Ovary (tissue), 7 donors: ENCODE measurements at regions not wholly inside any gene's neighbourhood (a gene's known extent, or its start where the extent isn't known, plus 50 kb on each side); places are given as distances from the start of the nearest gene placed in this dataset.

Experiments
- DNase-seq, 5 donors: peaks; one replicate each; pipeline ENCODE4 v3.0.0-alpha.2; 2019 to 2020
- H3K27ac ChIP-seq, 2 donors: fragments of 200-600 bp; one replicate each; pipeline versions ENCODE4 v1.5.1 to v1.8.0; 2019 to 2022
- H3K27me3 ChIP-seq: fragments of 200-600 bp; one replicate; pipeline ENCODE4 v1.8.0; 2022
- H3K36me3 ChIP-seq: fragments of 200-600 bp; sonication (generic); one replicate; pipeline ENCODE4 v1.5.1; 2019
- H3K4me1 ChIP-seq: one replicate; pipeline ENCODE4 v1.8.1; 2013; ENCODE audit warnings: mild to moderate bottlenecking, moderate library complexity; ENCODE audit not compliant: insufficient read depth
- H3K4me3 ChIP-seq: fragments of 200-600 bp; sonication (generic); one replicate; pipeline ENCODE4 v1.5.1; 2017
- H3K9me3 ChIP-seq, 2 donors: fragments of 200-600 bp in 1 of 2; sonication (generic) in 1 of 2; one replicate each; pipeline versions ENCODE4 v1.5.1 to v1.8.1; 2013 to 2019; ENCODE audit warnings: mild to moderate bottlenecking in 1 of 2, moderate library complexity in 1 of 2
- CTCF ChIP-seq, 3 donors: fragments of 450-650 bp in 2 of 3; fragments of 200-600 bp in 1 of 3; IDR thresholded peaks; one replicate each; pipeline versions ENCODE4 v1.5.1 to v1.8.0; 2016 to 2022; ENCODE audit warnings: antibody characterized with exemption in 3 of 3, mild to moderate bottlenecking in 1 of 3
- EP300 ChIP-seq: sonication (generic); formaldehyde crosslinking; IDR thresholded peaks from one replicate; pipeline ENCODE4 v1.6.1; 2017; ENCODE audit warnings: antibody characterized with exemption
- POLR2A ChIP-seq: fragments of 450-650 bp; IDR thresholded peaks from one replicate; pipeline ENCODE4 v1.6.1; 2017; ENCODE audit warnings: antibody characterized with exemption, mild to moderate bottlenecking, moderate library complexity
- WGBS, 3 donors: extraction: QIAGEN DNeasy Blood & Tissue Kit in 1 of 3; methylation state at CpG; one replicate each; pipeline versions ENCODE4 v1.1.5 to v1.1.7; 2013 to 2017; 5-methylcytosine and 5-hydroxymethylcytosine counted together
- intact Hi-C, 4 donors: fragments of 100-400 bp; cut with DNase I; formaldehyde crosslinking; loops; one replicate each; pipeline versions ENCODE4 v1.11.0 to v1.15.1; 2022 to 2023
- donor health status: DM: no; HTN: no; CAD: no; lungs with moderate emphysema.
- donor health status: DM: no; HTN: no; CAD: no.
- donor health status: Bipolar disorder and iron deficiency.
- donor health status: DM: no; HTN: no; CAD: no.
- donor health status: DM: yes; HTN: yes; CAD: no.

GRCh38 chr12:59980476-59980875 lies 384.6 kb downstream of the SLC16A7 start:
- intact Hi-C loops: no loop called here
- Histone ChIP-seq H3K9me3 (no peaks in the 10 kb centered on the region), H3K36me3 (no peaks in the 10 kb centered on the region), H3K27ac (no peak overlapping the region), H3K4me1 (no peaks in the 10 kb centered on the region), H3K4me3 (no peak overlapping the region), H3K27me3 (no peaks in the 10 kb centered on the region)
- TF ChIP-seq CTCF (IDR thresholded peaks at IDR 0.05): no peak
- TF ChIP-seq EP300: no peak
- no peak for TF ChIP-seq POLR2A
- DNase-seq: no peak
- 62 to 70% (median 69%) methylated on average over 1 of the region's 1 CpG for WGBS, 3 donors

- no peak overlapping the region for H3K27ac ChIP-seq
- H3K4me1 ChIP-seq: no peaks in the 10 kb centered on the region
- 79 to 90% (median 85%) methylated on average over 4 of the region's 4 CpGs for WGBS, 3 donors
- no peak for DNase-seq
- intact Hi-C loops: no loop called here
- H3K27me3 ChIP-seq: no peaks in the 10 kb centered on the region
- H3K4me3 ChIP-seq: no peak overlapping the region
- no peaks in the 10 kb centered on the region for H3K9me3 ChIP-seq
- TF ChIP-seq POLR2A (no peak), EP300 (no peak), CTCF (IDR thresholded peaks at IDR 0.05) (no peak)
- no peaks in the 10 kb centered on the region for H3K36me3 ChIP-seq
These were observed 403.5 kb downstream of the SLC16A7 start for GRCh38 chr12:59999291-59999690.

- no peak overlapping the region for H3K4me3 ChIP-seq
- no peak for TF ChIP-seq POLR2A
- TF ChIP-seq EP300: no peak
- no peak for TF ChIP-seq CTCF (IDR thresholded peaks at IDR 0.05)
- intact Hi-C loops: loop anchor here in 1 of 4 donors (5.0 kb wide), 1 partner anchor 53 kb away; no protein-coding TSS in a partner anchor
- no peaks in the 10 kb centered on the region for H3K9me3 ChIP-seq
- no peaks in the 10 kb centered on the region for H3K36me3 ChIP-seq
- H3K27me3 ChIP-seq: no peaks in the 10 kb centered on the region
- H3K27ac ChIP-seq: no peak overlapping the region
- 78 to 83% (median 83%) methylated on average over 1 of the region's 1 CpG for WGBS, 3 donors
- DNase-seq: no peak
- H3K4me1 ChIP-seq: no peaks in the 10 kb centered on the region
These were observed 414.7 kb downstream of the SLC16A7 start for GRCh38 chr12:60010486-60010885.

- H3K4me3 ChIP-seq: no peak overlapping the region
- intact Hi-C loops: loop anchor here in 1 of 4 donors (5.0 kb wide), 1 partner anchor 55 kb away; no protein-coding TSS in a partner anchor
- WGBS, 3 donors: 20 to 37% (median 24%) methylated on average over 1 of the region's 1 CpG
- no peaks in the 10 kb centered on the region for H3K27me3 ChIP-seq
- TF ChIP-seq EP300: no peak
- TF ChIP-seq POLR2A: no peak
- no peak for TF ChIP-seq CTCF (IDR thresholded peaks at IDR 0.05)
- H3K27ac ChIP-seq: no peak overlapping the region
- DNase-seq: no peak
- H3K36me3 ChIP-seq: no peaks in the 10 kb centered on the region
- H3K9me3 ChIP-seq: no peaks in the 10 kb centered on the region
- H3K4me1 ChIP-seq: no peaks in the 10 kb centered on the region
These were observed 416.8 kb downstream of the SLC16A7 start for GRCh38 chr12:60012659-60013058.
